ENCODE measurements at regions not wholly inside any gene's neighbourhood (a gene's known extent, or its start where the extent isn't known, plus 50 kb on each side); places are given as distances from the start of the nearest gene placed in this dataset.
"Not testable (repeated sequence)": the region's sequence is repeated elsewhere in the genome, so short reads cannot be mapped to it uniquely, and the experiment has no call there.

- DNase-seq: no peak
Observed at GRCh38 chr13:57784633-57785032, 153.1 kb downstream of the PCDH17 start.

DNA sequence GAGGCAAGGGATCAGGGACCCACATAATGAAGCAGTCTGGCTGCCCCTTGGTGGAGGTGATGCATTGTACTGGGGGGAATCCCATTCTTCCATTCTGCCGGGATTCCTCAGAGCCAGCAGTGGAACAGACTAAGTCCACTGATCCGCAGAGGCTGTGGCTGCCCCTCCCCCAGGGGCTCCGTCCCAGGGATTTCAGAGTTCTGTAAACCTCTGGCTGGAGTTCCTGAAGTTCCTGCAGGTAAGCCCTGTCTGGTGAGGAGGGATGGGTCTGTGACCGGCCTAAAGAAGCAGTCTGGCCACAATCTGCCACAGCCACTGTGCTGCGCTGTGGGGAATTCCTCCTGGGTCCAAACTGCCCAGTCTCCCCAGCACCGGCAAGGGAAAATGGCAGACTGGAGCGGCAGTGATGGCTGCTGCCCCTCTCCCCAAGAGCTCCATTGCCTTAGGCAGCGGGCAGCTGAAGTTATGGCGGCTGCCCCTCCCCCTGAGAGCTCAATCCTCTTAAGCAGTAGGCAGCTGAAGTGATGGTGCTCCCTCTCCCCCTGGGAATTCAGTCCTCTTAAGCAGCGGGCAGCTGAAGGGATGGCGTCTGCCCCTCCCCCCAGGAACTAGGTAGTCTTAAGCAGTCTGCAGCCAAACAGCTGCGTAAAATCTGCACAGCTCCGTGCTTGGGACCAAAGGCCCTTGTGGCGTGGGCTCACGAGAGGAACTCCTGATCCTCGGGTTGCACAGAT, 155.7 kb downstream of the PCDH17 start:
- DNase-seq: no peak

DNA sequence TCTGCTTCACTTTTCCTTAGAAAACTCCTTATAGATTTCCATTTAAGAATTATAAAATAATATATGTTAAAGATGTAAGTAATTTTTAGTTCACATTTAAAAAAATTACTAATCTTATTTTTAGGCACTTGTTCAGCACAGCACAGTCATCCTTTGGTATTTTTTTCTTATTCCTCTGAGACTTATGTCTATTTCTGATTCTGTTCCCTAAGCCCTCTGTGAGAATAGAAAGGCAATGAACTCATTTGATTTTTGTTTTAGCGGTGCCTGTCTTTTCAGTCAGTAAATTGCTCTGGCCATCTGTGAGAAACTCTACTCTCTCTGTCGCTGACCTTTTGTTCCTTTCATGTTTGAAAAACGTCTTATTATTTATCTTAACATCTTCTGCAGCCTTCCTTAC, 168.1 kb downstream of the PCDH17 start:
- DNase-seq: no peak

DNA sequence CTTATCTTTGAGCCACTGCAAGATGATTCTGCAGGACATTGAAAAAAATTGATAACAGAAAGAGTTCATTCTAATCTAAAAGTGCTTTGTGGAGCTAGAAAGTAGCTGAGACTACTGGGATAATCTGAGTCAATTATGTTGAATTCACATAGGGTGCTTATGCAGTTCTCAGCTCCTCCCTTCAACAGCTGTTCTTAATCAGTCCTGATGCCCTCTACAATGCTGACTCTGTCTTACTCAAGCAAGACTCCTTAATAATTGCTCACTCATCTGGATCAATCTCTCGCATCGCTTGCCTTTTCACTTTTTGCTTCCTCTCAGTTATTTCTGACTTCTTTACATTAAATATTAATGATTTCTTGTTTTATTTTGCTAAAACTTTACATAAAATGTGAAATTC, 182.1 kb downstream of the PCDH17 start:
- DNase-seq: no peak

- no peak for DNase-seq
Observed at GRCh38 chr13:57815600-57815999, 184.1 kb downstream of the PCDH17 start.

- DNase-seq: no peak
Observed at GRCh38 chr13:57820924-57821323, 189.4 kb downstream of the PCDH17 start.

DNA sequence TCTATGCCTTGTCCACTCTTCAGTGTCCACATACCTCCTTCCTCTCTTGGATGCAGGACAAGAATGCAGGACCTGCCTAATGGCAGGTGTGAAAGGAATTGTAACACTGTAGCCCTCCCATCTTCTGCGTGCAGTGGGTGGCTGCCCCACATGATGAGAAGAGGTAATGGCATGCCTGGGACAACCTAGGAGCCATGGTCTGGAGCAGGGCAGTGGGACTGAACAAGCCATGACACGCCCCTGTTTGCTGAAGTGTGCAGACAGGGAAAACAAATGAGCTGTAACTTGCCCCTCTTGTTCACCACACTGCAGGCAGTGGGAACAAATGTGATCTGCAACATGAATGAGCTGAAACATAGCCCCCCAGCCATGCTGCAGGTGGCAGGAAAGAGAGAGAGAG, 192.2 kb downstream of the PCDH17 start:
- DNase-seq: no peak

GRCh38 chr13:57824121-57824520, 192.6 kb downstream of the PCDH17 start:
- DNase-seq: no peak

- DNase-seq: no peak
Observed at GRCh38 chr13:57825066-57825465, 193.5 kb downstream of the PCDH17 start.

DNA sequence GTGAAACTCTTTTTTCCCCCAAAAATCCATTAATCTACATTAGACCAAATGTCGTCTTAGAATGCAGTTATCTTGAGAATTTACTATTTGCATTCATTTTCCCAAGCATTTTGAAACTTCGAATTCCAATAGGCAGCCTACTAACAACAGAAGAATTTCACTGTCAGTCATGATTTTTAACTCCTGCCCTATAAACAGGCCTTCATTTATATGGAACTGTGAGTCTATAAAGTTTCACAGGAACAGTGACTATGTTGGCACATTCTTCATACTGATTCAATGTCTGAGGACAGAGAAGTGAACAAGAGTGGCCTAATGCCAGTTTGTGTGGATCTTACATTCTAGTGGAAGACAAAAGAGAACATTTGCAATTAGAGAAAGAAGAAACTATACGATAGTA, 198.0 kb downstream of the PCDH17 start:
- no peak for DNase-seq

- no peak for DNase-seq
Observed at GRCh38 chr13:57832187-57832586, 200.6 kb downstream of the PCDH17 start.

DNA sequence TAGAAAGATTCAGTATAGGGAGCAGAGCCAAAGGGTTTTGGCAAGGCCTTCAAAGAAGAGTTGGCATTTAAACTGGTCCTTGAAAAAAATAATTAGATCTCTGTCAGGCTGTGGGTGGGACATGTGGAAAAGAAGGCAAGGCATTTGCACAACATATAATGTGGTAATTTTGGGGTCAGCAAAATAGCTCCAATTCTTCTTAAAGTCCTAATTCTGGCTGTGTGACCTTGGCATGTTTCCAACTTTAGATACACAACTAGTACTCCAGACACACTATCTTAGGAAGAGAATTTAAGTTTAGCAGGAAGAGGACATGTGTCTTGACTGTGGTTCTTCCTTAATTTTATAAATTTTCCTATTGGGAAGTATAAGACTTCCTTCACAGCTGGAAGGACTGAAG, 206.3 kb downstream of the PCDH17 start:
- DNase-seq: no peak

DNA sequence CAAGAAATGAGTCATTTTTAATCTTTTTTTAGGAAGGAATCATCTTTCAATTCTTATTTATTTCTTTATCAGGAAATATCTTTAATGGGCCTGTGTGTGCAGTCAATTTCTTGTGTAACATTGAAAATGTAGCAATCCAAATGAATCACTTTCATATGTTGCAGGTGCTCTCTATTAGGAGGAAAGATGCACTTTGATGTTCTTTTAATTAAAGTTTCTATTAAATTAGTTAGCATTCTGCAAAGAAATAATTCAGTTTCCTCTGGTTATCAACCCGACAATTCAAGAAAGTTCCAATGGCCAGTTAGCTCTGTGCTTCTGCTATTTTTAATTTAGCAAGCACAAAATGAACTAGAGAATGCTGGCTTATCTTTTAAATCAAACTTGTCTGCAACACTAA, 212.0 kb downstream of the PCDH17 start:
- DNase-seq: no peak

- DNase-seq: no peak
Observed at GRCh38 chr13:57846600-57847173, 215.1 kb downstream of the PCDH17 start.

GRCh38 chr13:57857945-57858344, 226.4 kb downstream of the PCDH17 start:
- DNase-seq: peak in 1 of 14 donors; percentile 3

DNA sequence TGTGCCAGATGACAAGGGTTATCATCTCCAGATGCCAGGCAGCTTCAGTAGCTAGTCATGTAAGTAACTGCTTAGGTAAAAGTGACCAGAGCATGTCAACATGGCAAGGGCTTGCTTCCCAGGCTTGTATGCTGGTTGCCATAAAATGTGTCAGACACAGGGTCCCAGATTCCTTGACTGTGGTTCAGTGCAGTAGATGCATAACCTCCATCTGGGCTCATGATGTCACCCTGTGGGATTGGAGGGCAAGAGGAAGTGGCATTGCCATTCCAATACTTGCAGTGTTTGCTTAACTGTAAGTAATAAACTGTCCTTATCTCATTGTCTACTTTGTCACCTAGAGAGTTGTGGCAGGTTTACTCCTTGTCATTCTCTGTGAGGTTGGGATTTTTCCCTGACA, 226.8 kb downstream of the PCDH17 start:
- DNase-seq: no peak

DNA sequence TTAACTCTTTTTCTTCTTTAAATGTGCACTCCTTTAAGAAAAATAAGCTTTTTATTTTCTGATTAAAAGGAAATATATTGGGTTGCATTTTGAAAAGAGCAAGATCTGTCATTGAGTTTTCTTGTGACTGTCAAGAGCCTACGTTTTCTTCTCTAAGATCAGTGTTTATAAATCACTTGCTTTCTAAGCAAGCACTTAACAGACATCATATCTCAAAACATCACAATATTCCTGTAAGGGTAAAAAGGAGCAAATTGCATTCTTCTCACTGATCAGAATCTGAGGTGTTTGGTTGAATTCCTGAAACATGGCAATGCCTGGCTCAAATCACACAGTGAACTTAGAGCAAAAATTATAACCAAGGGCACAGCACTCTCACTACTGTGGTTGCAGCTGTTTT, 231.3 kb downstream of the PCDH17 start:
- no peak for DNase-seq

DNA sequence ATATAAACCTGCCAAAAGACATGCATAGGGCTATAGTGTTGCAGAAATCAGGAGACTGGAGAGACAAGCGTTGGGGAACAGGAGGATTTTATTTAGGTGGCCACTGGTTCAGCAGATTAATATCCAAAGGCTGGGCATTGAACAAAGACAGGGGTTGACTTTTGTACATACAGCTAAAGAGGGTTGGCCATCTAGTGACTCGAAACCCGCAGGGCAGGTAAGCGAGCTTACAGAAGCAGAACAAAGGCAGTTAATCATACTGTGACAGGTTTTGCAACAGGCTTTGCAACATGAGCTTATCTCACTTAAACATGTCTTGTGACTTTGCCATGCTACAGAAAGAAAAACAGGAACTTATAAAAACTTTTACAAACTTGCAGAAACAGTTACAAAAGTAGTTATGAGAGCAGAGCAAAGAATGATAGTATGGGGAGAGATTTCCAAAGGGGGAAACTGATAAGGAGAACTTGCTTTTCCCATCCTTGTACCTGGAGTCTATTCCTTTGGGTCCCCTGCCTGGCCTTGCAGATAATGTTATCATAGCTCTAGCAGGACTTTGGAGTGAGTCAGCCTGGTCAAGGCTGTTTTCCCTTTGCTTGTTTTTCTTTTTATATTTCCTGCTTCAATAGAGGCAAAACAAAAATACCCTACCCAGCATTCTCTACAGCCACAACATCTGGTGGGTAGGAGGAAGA, 234.2 kb downstream of the PCDH17 start:
- no peak for DNase-seq

- no peak for DNase-seq
Observed at GRCh38 chr13:57874530-57874929, 243.0 kb downstream of the PCDH17 start.

- DNase-seq: no peak
Observed at GRCh38 chr13:57877601-57878000, 246.1 kb downstream of the PCDH17 start.

GRCh38 chr13:57878291-57878690, 246.7 kb downstream of the PCDH17 start:
- DNase-seq: no peak

DNA sequence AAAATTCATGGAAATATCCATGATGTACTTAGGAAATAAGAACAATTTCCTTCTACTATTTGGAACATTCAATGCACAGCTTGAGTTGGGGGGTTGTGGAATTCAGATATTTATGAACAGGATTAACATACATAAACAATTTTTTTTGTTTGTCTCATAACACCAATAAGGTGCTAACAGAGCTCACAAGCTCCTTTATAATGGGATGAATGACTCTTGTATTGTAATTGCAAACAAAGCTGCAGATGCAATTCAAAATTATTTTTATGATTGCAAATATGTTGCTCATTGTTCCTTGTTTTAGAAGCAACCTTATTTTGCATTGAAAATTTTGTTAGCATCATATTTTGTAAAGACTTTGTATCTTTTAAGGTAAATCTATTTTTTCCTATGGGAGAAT, 265.7 kb downstream of the PCDH17 start:
- no peak for DNase-seq

DNA sequence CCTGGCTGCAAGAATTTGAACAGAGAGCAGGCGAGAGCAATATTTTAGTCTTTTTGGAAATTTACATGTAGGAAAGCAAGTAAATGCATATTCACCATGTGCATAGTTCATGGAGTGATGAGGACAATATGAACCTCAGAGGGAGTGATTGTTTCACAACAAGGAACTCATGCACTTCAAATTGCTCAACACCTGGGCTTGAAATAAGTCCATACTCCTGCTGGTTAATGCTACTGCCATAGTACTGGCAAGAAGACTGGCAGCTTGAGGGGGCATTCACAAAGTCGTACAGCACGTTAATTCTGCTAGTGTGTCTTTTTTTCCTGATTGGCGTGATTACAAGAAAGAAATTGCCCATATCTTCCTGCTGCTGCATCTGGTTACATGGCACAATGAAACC, 267.6 kb downstream of the PCDH17 start:
- DNase-seq: no peak

- DNase-seq: not testable (repeated sequence)
Observed at GRCh38 chr13:57909833-57910232, 278.3 kb downstream of the PCDH17 start.
